Uterus (tissue), 2 donors: ENCODE measurements at regions not wholly inside any gene's neighbourhood (a gene's known extent, or its start where the extent isn't known, plus 50 kb on each side); places are given as distances from the start of the nearest gene placed in this dataset.

Experiments used
- CTCF ChIP-seq, 4 experiments: fragments of 200-600 bp in 2 of 4; fragments of 450-650 bp in 2 of 4; sonication (generic) in 2 of 4; IDR thresholded peaks; one replicate each; pipeline ENCODE4 v1.5.1; 2016 to 2019; ENCODE audit warnings: antibody characterized with exemption in 4 of 4, mild to moderate bottlenecking in 2 of 4, moderate library complexity in 1 of 4
- POLR2A ChIP-seq, 2 donors: fragments of 450-650 bp; IDR thresholded peaks; one replicate each; pipeline ENCODE4 v1.6.1; 2016; ENCODE audit warnings: antibody characterized with exemption in 2 of 2, mild to moderate bottlenecking in 1 of 2, moderate library complexity in 1 of 2

GRCh38 chr13:50285283-50285682 lies 270.0 kb downstream of the KCNRG start:
- TF ChIP-seq CTCF (IDR thresholded peaks at IDR 0.05) (no peak), POLR2A (IDR thresholded peaks at IDR 0.05) (no peak)
